ENCODE measurements at regions not wholly inside any gene's neighbourhood (a gene's known extent, or its start where the extent isn't known, plus 50 kb on each side); places are given as distances from the start of the nearest gene placed in this dataset.

DNA sequence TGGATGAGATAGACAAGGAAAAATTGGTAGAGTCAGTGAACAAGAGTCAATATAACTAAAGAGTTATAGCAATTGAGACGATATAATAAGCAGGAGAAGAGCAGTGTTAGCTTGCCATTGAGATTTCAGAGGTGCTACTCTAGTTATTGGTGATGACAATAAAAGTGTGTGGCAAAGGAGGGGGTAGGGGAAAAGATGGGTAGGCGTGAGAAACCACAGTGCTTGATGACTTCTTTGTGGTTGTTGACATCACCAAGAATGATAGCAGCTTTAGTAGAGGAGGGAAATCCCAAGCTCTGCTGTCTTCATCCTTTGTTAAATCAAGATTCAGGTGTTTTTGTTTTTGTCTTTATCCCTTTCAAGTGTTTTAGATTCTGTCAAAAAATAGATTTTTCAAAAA lies 179.9 kb upstream of the PPP3CA start:
- intact Hi-C loops (cut with micrococcal nuclease; ENCODE audit: unreplicated experiment), result no loop called here
- in situ Hi-C loops (cut with HindIII; ENCODE audit: low pct_unique_long_range_greater_than_20kb, low sequenced_read_pairs), result no loop called here
- Histone ChIP-seq H3K4me3 (ENCODE audit: low read depth in 2 of 2, low read length in 2 of 2) (no peak overlapping the region), H3K36me3 (ENCODE audit: control insufficient read depth, insufficient read depth, low read length) (no peaks in the 10 kb centered on the region), H3K4me1 (ENCODE audit: control insufficient read depth, insufficient read depth, low read length) (no peaks in the 10 kb centered on the region), H3K27me3 (ENCODE audit: control insufficient read depth, insufficient read depth, low read length) (no peaks in the 10 kb centered on the region), H3K27ac (ENCODE audit: low read length) (no peak overlapping the region), H3K9me3 (ENCODE audit: control insufficient read depth, insufficient read depth, low read depth, low read length) (no peaks in the 10 kb centered on the region)
- CTCF ChIA-PET, result no interaction called here
- DNase-seq (ENCODE audit: low read depth, low spot score), result no peak
- no peak for ATAC-seq
- no TSS peak for BruUV-seq (replicated peaks)
- TF ChIP-seq, protein P1, sequence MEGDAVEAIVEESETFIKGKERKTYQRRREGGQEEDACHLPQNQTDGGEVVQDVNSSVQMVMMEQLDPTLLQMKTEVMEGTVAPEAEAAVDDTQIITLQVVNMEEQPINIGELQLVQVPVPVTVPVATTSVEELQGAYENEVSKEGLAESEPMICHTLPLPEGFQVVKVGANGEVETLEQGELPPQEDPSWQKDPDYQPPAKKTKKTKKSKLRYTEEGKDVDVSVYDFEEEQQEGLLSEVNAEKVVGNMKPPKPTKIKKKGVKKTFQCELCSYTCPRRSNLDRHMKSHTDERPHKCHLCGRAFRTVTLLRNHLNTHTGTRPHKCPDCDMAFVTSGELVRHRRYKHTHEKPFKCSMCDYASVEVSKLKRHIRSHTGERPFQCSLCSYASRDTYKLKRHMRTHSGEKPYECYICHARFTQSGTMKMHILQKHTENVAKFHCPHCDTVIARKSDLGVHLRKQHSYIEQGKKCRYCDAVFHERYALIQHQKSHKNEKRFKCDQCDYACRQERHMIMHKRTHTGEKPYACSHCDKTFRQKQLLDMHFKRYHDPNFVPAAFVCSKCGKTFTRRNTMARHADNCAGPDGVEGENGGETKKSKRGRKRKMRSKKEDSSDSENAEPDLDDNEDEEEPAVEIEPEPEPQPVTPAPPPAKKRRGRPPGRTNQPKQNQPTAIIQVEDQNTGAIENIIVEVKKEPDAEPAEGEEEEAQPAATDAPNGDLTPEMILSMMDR (IDR thresholded peaks at IDR 0.05), result no peak
- no peak for TF ChIP-seq POLR2AphosphoS5 (IDR thresholded peaks at IDR 0.05; ENCODE audit: low read depth, low read length)
- TF ChIP-seq SIN3A (IDR thresholded peaks at IDR 0.05; ENCODE audit: borderline replicate concordance, insufficient read depth, low read depth, low read length), result no peak
- no peak for TF ChIP-seq TCF7L2 (IDR thresholded peaks at IDR 0.05; ENCODE audit: low read depth, low read length)
- TF ChIP-seq, protein P2, sequence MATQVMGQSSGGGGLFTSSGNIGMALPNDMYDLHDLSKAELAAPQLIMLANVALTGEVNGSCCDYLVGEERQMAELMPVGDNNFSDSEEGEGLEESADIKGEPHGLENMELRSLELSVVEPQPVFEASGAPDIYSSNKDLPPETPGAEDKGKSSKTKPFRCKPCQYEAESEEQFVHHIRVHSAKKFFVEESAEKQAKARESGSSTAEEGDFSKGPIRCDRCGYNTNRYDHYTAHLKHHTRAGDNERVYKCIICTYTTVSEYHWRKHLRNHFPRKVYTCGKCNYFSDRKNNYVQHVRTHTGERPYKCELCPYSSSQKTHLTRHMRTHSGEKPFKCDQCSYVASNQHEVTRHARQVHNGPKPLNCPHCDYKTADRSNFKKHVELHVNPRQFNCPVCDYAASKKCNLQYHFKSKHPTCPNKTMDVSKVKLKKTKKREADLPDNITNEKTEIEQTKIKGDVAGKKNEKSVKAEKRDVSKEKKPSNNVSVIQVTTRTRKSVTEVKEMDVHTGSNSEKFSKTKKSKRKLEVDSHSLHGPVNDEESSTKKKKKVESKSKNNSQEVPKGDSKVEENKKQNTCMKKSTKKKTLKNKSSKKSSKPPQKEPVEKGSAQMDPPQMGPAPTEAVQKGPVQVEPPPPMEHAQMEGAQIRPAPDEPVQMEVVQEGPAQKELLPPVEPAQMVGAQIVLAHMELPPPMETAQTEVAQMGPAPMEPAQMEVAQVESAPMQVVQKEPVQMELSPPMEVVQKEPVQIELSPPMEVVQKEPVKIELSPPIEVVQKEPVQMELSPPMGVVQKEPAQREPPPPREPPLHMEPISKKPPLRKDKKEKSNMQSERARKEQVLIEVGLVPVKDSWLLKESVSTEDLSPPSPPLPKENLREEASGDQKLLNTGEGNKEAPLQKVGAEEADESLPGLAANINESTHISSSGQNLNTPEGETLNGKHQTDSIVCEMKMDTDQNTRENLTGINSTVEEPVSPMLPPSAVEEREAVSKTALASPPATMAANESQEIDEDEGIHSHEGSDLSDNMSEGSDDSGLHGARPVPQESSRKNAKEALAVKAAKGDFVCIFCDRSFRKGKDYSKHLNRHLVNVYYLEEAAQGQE (IDR thresholded peaks at IDR 0.05; ENCODE audit: insufficient read depth in 1 of 2, low read depth in 2 of 2, low read length in 1 of 2), result no peak
- POLR2A ChIA-PET, result no interaction called here

DNA sequence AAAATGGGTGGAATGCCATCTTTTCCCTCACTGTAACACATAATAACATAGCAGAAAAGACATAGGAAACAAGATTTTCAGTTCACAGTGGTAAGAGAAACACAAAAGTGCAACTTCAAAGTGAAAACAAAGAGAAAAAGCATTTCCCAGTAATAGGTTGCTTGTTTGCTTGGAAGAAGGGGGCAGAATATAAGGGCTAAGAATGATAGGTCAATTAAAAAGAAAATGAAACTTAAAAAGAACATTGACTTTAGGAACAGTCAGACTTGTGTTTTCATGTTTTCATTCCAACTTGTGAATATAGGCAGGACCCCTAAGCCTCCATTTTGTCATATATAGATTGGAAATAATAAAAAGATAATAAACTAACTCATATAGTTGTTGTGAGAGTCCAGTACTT lies 168.2 kb upstream of the PPP3CA start:
- ATAC-seq (no peak), DNase-seq (ENCODE audit: low read depth, low spot score) (no peak)
- H3K4me1 ChIP-seq (ENCODE audit: control insufficient read depth, insufficient read depth, low read length), result no peaks in the 10 kb centered on the region
- intact Hi-C loops (cut with micrococcal nuclease; ENCODE audit: unreplicated experiment) (no loop called here), in situ Hi-C loops (cut with HindIII; ENCODE audit: low pct_unique_long_range_greater_than_20kb, low sequenced_read_pairs) (no loop called here)
- H3K27me3 ChIP-seq (ENCODE audit: control insufficient read depth, insufficient read depth, low read length), result no peaks in the 10 kb centered on the region
- no peaks in the 10 kb centered on the region for H3K9me3 ChIP-seq (ENCODE audit: control insufficient read depth, insufficient read depth, low read depth, low read length)
- ChIA-PET POLR2A (no interaction called here), CTCF (no interaction called here)
- no peak for TF ChIP-seq SIN3A (IDR thresholded peaks at IDR 0.05; ENCODE audit: borderline replicate concordance, insufficient read depth, low read depth, low read length)
- H3K36me3 ChIP-seq (ENCODE audit: control insufficient read depth, insufficient read depth, low read length), result no peaks in the 10 kb centered on the region
- H3K4me3 ChIP-seq (ENCODE audit: low read depth in 2 of 2, low read length in 2 of 2), result no peak overlapping the region
- H3K27ac ChIP-seq (ENCODE audit: low read length), result no peak overlapping the region
- BruUV-seq (replicated peaks), result no TSS peak

DNA sequence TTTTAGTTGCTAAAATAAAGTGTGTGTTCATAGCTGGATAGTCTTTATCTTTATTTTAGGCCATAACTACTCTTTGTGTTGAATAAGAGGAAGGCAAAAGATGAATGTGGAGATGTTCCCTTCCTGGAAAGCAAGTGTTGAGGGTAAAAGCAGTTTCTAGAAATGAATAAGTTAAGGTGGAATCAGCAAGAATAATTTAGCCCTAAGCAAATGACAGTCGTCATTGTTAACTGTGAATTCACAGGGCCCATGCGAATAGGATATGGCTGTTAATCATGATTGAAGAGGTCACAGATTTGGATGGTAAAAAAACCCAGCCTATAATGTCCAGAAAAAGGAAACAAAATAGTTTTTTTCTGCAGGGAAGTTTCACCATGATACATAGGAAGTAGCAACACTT lies 167.8 kb upstream of the PPP3CA start:
- TF ChIP-seq POLR2AphosphoS5 (IDR thresholded peaks at IDR 0.05; ENCODE audit: low read depth, low read length), result no peak
- TF ChIP-seq TCF7L2 (IDR thresholded peaks at IDR 0.05; ENCODE audit: low read depth, low read length), result no peak
- TF ChIP-seq, protein P1 (IDR thresholded peaks at IDR 0.05), result no peak
- no peak for TF ChIP-seq SIN3A (IDR thresholded peaks at IDR 0.05; ENCODE audit: borderline replicate concordance, insufficient read depth, low read depth, low read length)
- TF ChIP-seq, protein P2 (IDR thresholded peaks at IDR 0.05; ENCODE audit: insufficient read depth in 1 of 2, low read depth in 2 of 2, low read length in 1 of 2), result no peak
- in situ Hi-C loops (cut with HindIII; ENCODE audit: low pct_unique_long_range_greater_than_20kb, low sequenced_read_pairs), result no loop called here

More for the DNA sequence above, 167.8 kb upstream of the PPP3CA start:
- H3K4me1 ChIP-seq (ENCODE audit: control insufficient read depth, insufficient read depth, low read length), result no peaks in the 10 kb centered on the region
- ATAC-seq (no peak), DNase-seq (ENCODE audit: low read depth, low spot score) (no peak)
- no TSS peak for BruUV-seq (replicated peaks)
- no peaks in the 10 kb centered on the region for H3K36me3 ChIP-seq (ENCODE audit: control insufficient read depth, insufficient read depth, low read length)
- ChIA-PET POLR2A (no interaction called here), CTCF (no interaction called here)
- H3K27me3 ChIP-seq (ENCODE audit: control insufficient read depth, insufficient read depth, low read length), result no peaks in the 10 kb centered on the region
- no peak overlapping the region for H3K27ac ChIP-seq (ENCODE audit: low read length)
- no peaks in the 10 kb centered on the region for H3K9me3 ChIP-seq (ENCODE audit: control insufficient read depth, insufficient read depth, low read depth, low read length)
- no peak overlapping the region for H3K4me3 ChIP-seq (ENCODE audit: low read depth in 2 of 2, low read length in 2 of 2)
- intact Hi-C loops (cut with micrococcal nuclease; ENCODE audit: unreplicated experiment), result no loop called here
